ENCODE measurements at regions not wholly inside any gene's neighbourhood (a gene's known extent, or its start where the extent isn't known, plus 50 kb on each side); places are given as distances from the start of the nearest gene placed in this dataset.

DNA sequence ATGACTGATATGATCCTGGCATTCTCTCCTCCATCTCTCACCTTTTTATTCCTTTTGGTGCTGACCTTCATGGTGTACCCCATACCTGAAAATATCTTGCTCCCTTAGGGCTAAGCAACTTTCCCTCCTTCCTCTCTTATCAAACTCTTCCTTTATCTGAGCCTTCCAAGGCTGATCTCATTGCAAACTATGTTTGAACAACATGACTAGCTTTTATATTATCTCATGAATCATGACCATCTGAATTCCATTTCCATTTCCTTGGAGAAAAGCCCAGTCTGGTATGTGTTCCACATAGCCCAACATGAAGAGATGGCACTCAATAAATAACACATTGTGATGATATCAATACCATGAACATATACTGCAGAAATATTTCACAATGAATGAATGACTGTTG lies 111.6 kb downstream of the TSPAN8 start:
- no peak overlapping the region for H3K27ac ChIP-seq (ENCODE audit: low read length)
- no peaks in the 10 kb centered on the region for H3K9me3 ChIP-seq (ENCODE audit: low read length)
- H3K9me2 ChIP-seq (ENCODE audit: insufficient read depth, low read length): no peaks in the 10 kb centered on the region
- H3F3A ChIP-seq (ENCODE audit: insufficient read depth, low read length, poor library complexity, severe bottlenecking): no peaks in the 10 kb centered on the region
- H2AFZ ChIP-seq (ENCODE audit: low read depth, low read length): no peak overlapping the region
- no peaks in the 10 kb centered on the region for H3K79me2 ChIP-seq (replicated peaks; ENCODE audit: insufficient read depth, low read length)
- no peaks in the 10 kb centered on the region for H4K20me1 ChIP-seq (ENCODE audit: insufficient read depth)
- H3K9ac ChIP-seq (ENCODE audit: low read length): no peak overlapping the region
- TF ChIP-seq RAD21 (conservative IDR thresholded peaks at IDR 0.05) (no peak), EZH2 (IDR thresholded peaks at IDR 0.05; ENCODE audit: borderline replicate concordance, insufficient read depth, low read length, poor library complexity, severe bottlenecking) (no peak), SMC3 (conservative IDR thresholded peaks at IDR 0.05; ENCODE audit: poor library complexity) (no peak), EP300 (conservative IDR thresholded peaks at IDR 0.05; ENCODE audit: poor library complexity, severe bottlenecking) (no peak), MXI1 (conservative IDR thresholded peaks at IDR 0.05; ENCODE audit: poor library complexity, severe bottlenecking) (no peak), POLR2AphosphoS5 (IDR thresholded peaks at IDR 0.05) (no peak), TAF1 (IDR thresholded peaks at IDR 0.05; ENCODE audit: low read depth) (no peak)
- TF ChIP-seq, protein P1, sequence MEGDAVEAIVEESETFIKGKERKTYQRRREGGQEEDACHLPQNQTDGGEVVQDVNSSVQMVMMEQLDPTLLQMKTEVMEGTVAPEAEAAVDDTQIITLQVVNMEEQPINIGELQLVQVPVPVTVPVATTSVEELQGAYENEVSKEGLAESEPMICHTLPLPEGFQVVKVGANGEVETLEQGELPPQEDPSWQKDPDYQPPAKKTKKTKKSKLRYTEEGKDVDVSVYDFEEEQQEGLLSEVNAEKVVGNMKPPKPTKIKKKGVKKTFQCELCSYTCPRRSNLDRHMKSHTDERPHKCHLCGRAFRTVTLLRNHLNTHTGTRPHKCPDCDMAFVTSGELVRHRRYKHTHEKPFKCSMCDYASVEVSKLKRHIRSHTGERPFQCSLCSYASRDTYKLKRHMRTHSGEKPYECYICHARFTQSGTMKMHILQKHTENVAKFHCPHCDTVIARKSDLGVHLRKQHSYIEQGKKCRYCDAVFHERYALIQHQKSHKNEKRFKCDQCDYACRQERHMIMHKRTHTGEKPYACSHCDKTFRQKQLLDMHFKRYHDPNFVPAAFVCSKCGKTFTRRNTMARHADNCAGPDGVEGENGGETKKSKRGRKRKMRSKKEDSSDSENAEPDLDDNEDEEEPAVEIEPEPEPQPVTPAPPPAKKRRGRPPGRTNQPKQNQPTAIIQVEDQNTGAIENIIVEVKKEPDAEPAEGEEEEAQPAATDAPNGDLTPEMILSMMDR (IDR thresholded peaks at IDR 0.05; ENCODE audit: poor library complexity, severe bottlenecking): no peak
- TF ChIP-seq, protein P2, sequence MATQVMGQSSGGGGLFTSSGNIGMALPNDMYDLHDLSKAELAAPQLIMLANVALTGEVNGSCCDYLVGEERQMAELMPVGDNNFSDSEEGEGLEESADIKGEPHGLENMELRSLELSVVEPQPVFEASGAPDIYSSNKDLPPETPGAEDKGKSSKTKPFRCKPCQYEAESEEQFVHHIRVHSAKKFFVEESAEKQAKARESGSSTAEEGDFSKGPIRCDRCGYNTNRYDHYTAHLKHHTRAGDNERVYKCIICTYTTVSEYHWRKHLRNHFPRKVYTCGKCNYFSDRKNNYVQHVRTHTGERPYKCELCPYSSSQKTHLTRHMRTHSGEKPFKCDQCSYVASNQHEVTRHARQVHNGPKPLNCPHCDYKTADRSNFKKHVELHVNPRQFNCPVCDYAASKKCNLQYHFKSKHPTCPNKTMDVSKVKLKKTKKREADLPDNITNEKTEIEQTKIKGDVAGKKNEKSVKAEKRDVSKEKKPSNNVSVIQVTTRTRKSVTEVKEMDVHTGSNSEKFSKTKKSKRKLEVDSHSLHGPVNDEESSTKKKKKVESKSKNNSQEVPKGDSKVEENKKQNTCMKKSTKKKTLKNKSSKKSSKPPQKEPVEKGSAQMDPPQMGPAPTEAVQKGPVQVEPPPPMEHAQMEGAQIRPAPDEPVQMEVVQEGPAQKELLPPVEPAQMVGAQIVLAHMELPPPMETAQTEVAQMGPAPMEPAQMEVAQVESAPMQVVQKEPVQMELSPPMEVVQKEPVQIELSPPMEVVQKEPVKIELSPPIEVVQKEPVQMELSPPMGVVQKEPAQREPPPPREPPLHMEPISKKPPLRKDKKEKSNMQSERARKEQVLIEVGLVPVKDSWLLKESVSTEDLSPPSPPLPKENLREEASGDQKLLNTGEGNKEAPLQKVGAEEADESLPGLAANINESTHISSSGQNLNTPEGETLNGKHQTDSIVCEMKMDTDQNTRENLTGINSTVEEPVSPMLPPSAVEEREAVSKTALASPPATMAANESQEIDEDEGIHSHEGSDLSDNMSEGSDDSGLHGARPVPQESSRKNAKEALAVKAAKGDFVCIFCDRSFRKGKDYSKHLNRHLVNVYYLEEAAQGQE (IDR thresholded peaks at IDR 0.05; ENCODE audit: borderline replicate concordance): no peak
- no peak overlapping the region for H3K4me3 ChIP-seq (ENCODE audit: low read length)
- H3K36me3 ChIP-seq (ENCODE audit: insufficient read depth, low read length): no peaks in the 10 kb centered on the region
- H3K27me3 ChIP-seq (ENCODE audit: insufficient read depth, low read depth, low read length): no peaks in the 10 kb centered on the region
- no peak overlapping the region for H3K4me2 ChIP-seq (ENCODE audit: low read length)

DNA sequence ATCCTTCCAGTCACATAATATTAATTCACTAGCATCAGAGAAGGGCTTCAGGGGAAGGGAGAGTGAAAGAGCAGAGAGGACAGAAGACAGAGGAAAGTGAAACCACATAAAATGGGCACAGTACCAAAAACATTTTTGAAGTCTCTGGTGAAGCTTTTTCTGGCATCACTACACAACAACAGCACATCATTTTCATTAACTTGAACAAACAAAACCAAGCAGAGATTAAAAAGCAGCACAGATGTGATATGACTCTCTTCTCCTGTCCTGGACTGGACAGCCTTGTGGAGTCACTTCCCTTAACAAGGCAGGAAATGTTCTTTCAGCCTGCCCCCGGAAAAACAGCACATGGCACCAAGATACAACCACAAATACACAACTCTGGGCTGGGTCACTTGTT lies 112.0 kb downstream of the TSPAN8 start:
- no peaks in the 10 kb centered on the region for H3K79me2 ChIP-seq (replicated peaks; ENCODE audit: insufficient read depth, low read length)
- TF ChIP-seq EP300 (conservative IDR thresholded peaks at IDR 0.05; ENCODE audit: poor library complexity, severe bottlenecking): no peak
- no peak for TF ChIP-seq MXI1 (conservative IDR thresholded peaks at IDR 0.05; ENCODE audit: poor library complexity, severe bottlenecking)
- TF ChIP-seq, protein P1 (IDR thresholded peaks at IDR 0.05; ENCODE audit: poor library complexity, severe bottlenecking): no peak
- no peak for TF ChIP-seq TAF1 (IDR thresholded peaks at IDR 0.05; ENCODE audit: low read depth)
- no peak for TF ChIP-seq POLR2AphosphoS5 (IDR thresholded peaks at IDR 0.05)
- TF ChIP-seq, protein P2 (IDR thresholded peaks at IDR 0.05; ENCODE audit: borderline replicate concordance): no peak
- TF ChIP-seq SMC3 (conservative IDR thresholded peaks at IDR 0.05; ENCODE audit: poor library complexity): no peak
- TF ChIP-seq RAD21 (conservative IDR thresholded peaks at IDR 0.05): no peak
- TF ChIP-seq EZH2 (IDR thresholded peaks at IDR 0.05; ENCODE audit: borderline replicate concordance, insufficient read depth, low read length, poor library complexity, severe bottlenecking): no peak
- H3K36me3 ChIP-seq (ENCODE audit: insufficient read depth, low read length): no peaks in the 10 kb centered on the region
- H2AFZ ChIP-seq (ENCODE audit: low read depth, low read length): no peak overlapping the region
- H3K4me3 ChIP-seq (ENCODE audit: low read length): no peak overlapping the region
- H3K9me3 ChIP-seq (ENCODE audit: low read length): no peaks in the 10 kb centered on the region
- H3K9ac ChIP-seq (ENCODE audit: low read length): no peak overlapping the region
- no peaks in the 10 kb centered on the region for H3K9me2 ChIP-seq (ENCODE audit: insufficient read depth, low read length)
- no peak overlapping the region for H3K27ac ChIP-seq (ENCODE audit: low read length)
- H3F3A ChIP-seq (ENCODE audit: insufficient read depth, low read length, poor library complexity, severe bottlenecking): no peaks in the 10 kb centered on the region
- H4K20me1 ChIP-seq (ENCODE audit: insufficient read depth): no peaks in the 10 kb centered on the region
- no peak overlapping the region for H3K4me2 ChIP-seq (ENCODE audit: low read length)
- no peaks in the 10 kb centered on the region for H3K27me3 ChIP-seq (ENCODE audit: insufficient read depth, low read depth, low read length)
